HCEC 1CT (cell line): ENCODE measurements at regions not wholly inside any gene's neighbourhood (a gene's known extent, or its start where the extent isn't known, plus 50 kb on each side); places are given as distances from the start of the nearest gene placed in this dataset.
A peak's percentile ranks its signal among the peaks of the same experiment; 100 is the strongest.
"Not testable (repeated sequence)": the region's sequence is repeated elsewhere in the genome, so short reads cannot be mapped to it uniquely, and the experiment has no call there.

Source experiments
- DNase-seq: peaks from one replicate; pipeline ENCODE4 v3.0.0-alpha.2; 2017

- no peak for DNase-seq
Measured at GRCh38 chr4:170773709-170774273, 684.0 kb upstream of the AADAT start.

GRCh38 chr4:170772429-170772828, 682.7 kb upstream of the AADAT start:
- no peak for DNase-seq

GRCh38 chr4:170770664-170771063, 680.9 kb upstream of the AADAT start:
- DNase-seq = no peak

GRCh38 chr4:170769862-170770261, 680.1 kb upstream of the AADAT start:
- peak; percentile 4 for DNase-seq

- no peak for DNase-seq
Measured at GRCh38 chr4:170758988-170759387, 669.2 kb upstream of the AADAT start.

- DNase-seq = no peak
Measured at GRCh38 chr4:170750519-170750918, 660.8 kb upstream of the AADAT start.

- no peak for DNase-seq
Measured at GRCh38 chr4:170748975-170749374, 659.2 kb upstream of the AADAT start.

- DNase-seq = no peak
Measured at GRCh38 chr4:170743633-170744032, 653.9 kb upstream of the AADAT start.

- no peak for DNase-seq
Measured at GRCh38 chr4:170741856-170742255, 652.1 kb upstream of the AADAT start.

GRCh38 chr4:170736710-170737109, 647.0 kb upstream of the AADAT start:
- DNase-seq = peak; percentile 6

- no peak for DNase-seq
Measured at GRCh38 chr4:170729897-170730296, 640.1 kb upstream of the AADAT start.

GRCh38 chr4:170729236-170729635, 639.5 kb upstream of the AADAT start:
- no peak for DNase-seq

GRCh38 chr4:170724191-170724590, 634.4 kb upstream of the AADAT start:
- no peak for DNase-seq

- DNase-seq = no peak
Measured at GRCh38 chr4:170723171-170723570, 633.4 kb upstream of the AADAT start.

- DNase-seq = no peak
Measured at GRCh38 chr4:170721812-170722373, 632.1 kb upstream of the AADAT start.

GRCh38 chr4:170716868-170717267, 627.1 kb upstream of the AADAT start:
- no peak for DNase-seq

- no peak for DNase-seq
Measured at GRCh38 chr4:170705907-170706306, 616.2 kb upstream of the AADAT start.

GRCh38 chr4:170700064-170700463, 610.3 kb upstream of the AADAT start:
- no peak for DNase-seq

- DNase-seq = no peak
Measured at GRCh38 chr4:170698334-170698733, 608.6 kb upstream of the AADAT start.

GRCh38 chr4:170697845-170698244, 608.1 kb upstream of the AADAT start:
- no peak for DNase-seq

GRCh38 chr4:170697045-170697444, 607.3 kb upstream of the AADAT start:
- no peak for DNase-seq

- no peak for DNase-seq
Measured at GRCh38 chr4:170691168-170691567, 601.4 kb upstream of the AADAT start.

- no peak for DNase-seq
Measured at GRCh38 chr4:170687751-170688150, 598.0 kb upstream of the AADAT start.

- not testable (repeated sequence) for DNase-seq
Measured at GRCh38 chr4:170685701-170686100, 595.9 kb upstream of the AADAT start.

- DNase-seq = no peak
Measured at GRCh38 chr4:170682558-170683294, 593.0 kb upstream of the AADAT start.
